Muscle layer of duodenum (tissue), 2 donors: ENCODE measurements at regions not wholly inside any gene's neighbourhood (a gene's known extent, or its start where the extent isn't known, plus 50 kb on each side); places are given as distances from the start of the nearest gene placed in this dataset.

Experiments
- H3K27ac ChIP-seq: one replicate; pipeline ENCODE4 v1.7.0; 2013; ENCODE audit warnings: mild to moderate bottlenecking, low read length
- H3K27me3 ChIP-seq: one replicate; pipeline ENCODE4 v1.7.0; 2013; ENCODE audit warnings: low read depth, mild to moderate bottlenecking, control low read depth, low read length
- H3K36me3 ChIP-seq, 2 donors: one replicate each; pipeline ENCODE4 v1.7.0; 2013; ENCODE audit warnings: low read length in 2 of 2, control low read depth in 1 of 2, mild to moderate bottlenecking in 1 of 2; ENCODE audit not compliant: insufficient read depth in 2 of 2, control insufficient read depth in 1 of 2
- H3K4me1 ChIP-seq, 2 donors: one replicate each; pipeline ENCODE4 v1.7.0; 2013; ENCODE audit warnings: low read length in 2 of 2, mild to moderate bottlenecking in 2 of 2, control low read depth in 1 of 2, moderate library complexity in 1 of 2; ENCODE audit not compliant: insufficient read depth in 2 of 2, control insufficient read depth in 1 of 2
- H3K4me3 ChIP-seq, 2 donors: one replicate each; pipeline ENCODE4 v1.7.0; 2013; ENCODE audit warnings: low read length in 2 of 2, low read depth in 1 of 2, mild to moderate bottlenecking in 1 of 2
- H3K9me3 ChIP-seq, 2 donors: one replicate each; pipeline ENCODE4 v1.7.0; 2013; ENCODE audit warnings: low read length in 2 of 2, control low read depth in 1 of 2, mild to moderate bottlenecking in 1 of 2; ENCODE audit not compliant: control insufficient read depth in 1 of 2
- donor health status: healthy.

DNA sequence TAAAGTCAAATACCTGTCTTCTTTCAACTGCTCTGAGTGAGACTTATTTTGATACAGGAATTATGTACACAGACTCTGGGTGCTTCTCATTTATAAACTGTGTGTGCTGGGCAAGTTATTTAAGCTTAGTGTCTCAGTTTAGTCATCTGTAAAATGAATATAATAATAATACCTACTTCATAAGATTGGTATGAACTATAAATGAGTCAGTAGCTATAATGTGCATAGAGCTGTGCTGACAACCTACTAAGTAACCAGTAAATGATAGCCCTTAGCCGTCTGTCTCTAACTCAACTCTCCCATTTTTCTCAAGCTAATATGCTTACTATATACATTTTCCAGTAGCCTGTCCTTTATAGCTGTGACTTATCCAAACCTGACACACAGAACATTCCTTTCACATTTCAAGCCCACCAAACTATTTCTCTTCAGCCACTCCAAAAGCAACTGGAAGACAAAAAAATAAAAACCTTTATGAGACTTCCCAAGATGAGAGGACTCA, 319.8 kb downstream of the ETAA1 start:
- H3K9me3 ChIP-seq, result no peaks in the 10 kb centered on the region

DNA sequence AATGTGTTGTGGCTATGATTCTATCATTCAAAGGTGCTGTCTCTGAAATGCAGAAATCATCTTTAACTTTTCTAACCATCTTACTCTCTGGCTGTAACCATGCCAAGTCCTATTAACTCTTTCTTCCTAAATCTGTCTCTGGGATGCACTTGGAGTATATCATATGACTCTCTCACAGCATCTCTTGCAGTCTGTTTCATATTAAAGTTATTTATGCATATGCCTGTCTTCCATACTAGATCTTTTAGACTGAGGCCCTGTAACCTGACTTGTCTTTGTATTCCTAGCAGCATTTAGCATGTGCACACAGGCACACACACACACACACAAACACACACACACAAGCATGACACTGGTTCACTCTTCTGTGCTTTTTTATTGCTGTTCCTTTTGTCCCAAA, 320.6 kb downstream of the ETAA1 start:
- H3K36me3 ChIP-seq, result no peaks in the 10 kb centered on the region
- no peaks in the 10 kb centered on the region for H3K4me1 ChIP-seq
- no peaks in the 10 kb centered on the region for H3K9me3 ChIP-seq
- no peaks in the 10 kb centered on the region for H3K27me3 ChIP-seq
- H3K27ac ChIP-seq, result no peak overlapping the region
- H3K4me3 ChIP-seq, result no peak overlapping the region

More for the DNA sequence above, 319.8 kb downstream of the ETAA1 start:
- Histone ChIP-seq H3K4me3 (no peak overlapping the region), H3K27ac (no peak overlapping the region), H3K36me3 (no peaks in the 10 kb centered on the region), H3K4me1 (no peaks in the 10 kb centered on the region), H3K27me3 (no peaks in the 10 kb centered on the region)

DNA sequence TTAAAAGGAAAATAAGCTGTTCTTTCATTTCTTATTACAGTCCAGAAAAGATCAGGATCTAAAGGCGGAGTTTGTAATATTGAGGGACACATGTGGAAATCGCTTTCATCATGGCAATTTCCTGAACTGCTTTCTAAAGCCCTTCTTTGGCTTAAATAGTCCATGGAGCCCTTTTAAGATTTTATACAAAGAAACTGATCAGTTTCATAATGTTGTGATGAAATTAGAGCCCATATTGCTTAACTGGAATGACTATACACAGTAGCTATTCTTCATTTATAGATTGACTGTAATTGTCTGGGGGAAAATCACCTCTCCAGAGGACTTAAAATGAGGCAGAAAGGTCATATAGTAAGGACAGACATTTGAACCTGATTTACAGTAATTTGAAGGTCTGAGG, 322.2 kb downstream of the ETAA1 start:
- Histone ChIP-seq H3K27me3 (no peaks in the 10 kb centered on the region), H3K27ac (no peak overlapping the region)

DNA sequence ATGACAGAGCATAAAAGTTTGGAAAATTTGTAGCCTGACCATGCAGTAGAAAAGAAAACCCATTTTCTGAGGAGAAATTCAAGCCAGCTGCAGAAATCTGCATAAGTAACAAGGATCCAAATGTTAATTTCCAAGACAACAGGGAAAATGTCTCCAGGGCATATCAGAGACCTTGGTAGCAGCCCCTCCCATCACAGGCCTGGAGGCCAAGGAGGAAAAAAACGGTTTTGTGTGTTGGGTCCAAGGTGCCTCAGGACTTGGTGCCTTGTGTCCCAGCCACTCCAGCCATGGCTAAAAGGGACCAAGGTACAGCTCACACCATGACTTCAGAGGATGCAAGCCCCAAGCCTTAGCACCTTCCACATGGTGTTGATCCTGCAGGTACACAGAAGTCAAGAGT, 324.4 kb downstream of the ETAA1 start:
- Histone ChIP-seq H3K4me3 (no peak overlapping the region), H3K9me3 (no peaks in the 10 kb centered on the region), H3K4me1 (no peaks in the 10 kb centered on the region), H3K27ac (no peak overlapping the region), H3K27me3 (no peaks in the 10 kb centered on the region), H3K36me3 (no peaks in the 10 kb centered on the region)

More for the DNA sequence above, 322.2 kb downstream of the ETAA1 start:
- Histone ChIP-seq H3K9me3 (no peaks in the 10 kb centered on the region), H3K4me3 (no peak overlapping the region), H3K4me1 (no peaks in the 10 kb centered on the region), H3K36me3 (no peaks in the 10 kb centered on the region)

DNA sequence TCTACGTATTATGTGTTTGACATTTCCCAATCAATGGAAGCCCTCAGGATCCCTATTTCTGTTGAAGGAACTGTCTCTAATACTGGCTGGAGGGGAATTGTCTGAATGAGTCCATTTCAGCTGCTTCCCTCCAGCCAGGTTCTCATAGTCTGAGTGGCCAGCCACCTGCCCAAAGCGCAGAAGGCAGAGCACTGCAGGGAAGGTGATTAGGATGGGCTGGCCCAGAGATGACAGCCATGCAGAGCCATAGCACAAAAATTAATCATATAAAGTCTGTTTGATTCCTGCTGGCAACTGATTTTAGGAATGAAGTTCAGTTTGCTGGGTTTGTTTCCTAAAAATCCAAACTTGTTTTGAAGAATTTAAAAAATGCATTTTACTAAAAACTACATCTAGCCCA, 327.1 kb downstream of the ETAA1 start:
- H3K27me3 ChIP-seq, result no peaks in the 10 kb centered on the region
- no peaks in the 10 kb centered on the region for H3K4me1 ChIP-seq
- no peak overlapping the region for H3K4me3 ChIP-seq
- H3K36me3 ChIP-seq, result no peaks in the 10 kb centered on the region
- H3K27ac ChIP-seq, result no peak overlapping the region
- no peaks in the 10 kb centered on the region for H3K9me3 ChIP-seq

DNA sequence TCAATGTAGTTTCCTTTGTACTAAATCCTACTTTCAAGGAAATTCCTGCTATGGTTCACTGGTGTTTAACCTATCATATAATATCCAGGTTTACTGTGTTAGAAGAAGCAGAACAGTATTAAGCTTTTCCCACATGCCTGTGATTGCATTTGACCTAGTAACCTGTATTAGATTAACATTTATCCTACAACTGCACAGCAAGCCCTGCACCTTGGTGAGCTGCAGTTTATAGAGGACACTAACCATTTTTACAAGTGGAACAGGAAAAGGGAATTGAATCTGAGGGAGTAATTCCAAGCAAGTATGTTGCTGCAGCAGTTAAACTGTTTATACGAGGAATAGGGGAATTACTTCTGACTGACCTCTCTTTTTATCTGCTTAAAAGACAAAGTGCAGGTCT, 328.6 kb downstream of the ETAA1 start:
- no peak overlapping the region for H3K4me3 ChIP-seq

DNA sequence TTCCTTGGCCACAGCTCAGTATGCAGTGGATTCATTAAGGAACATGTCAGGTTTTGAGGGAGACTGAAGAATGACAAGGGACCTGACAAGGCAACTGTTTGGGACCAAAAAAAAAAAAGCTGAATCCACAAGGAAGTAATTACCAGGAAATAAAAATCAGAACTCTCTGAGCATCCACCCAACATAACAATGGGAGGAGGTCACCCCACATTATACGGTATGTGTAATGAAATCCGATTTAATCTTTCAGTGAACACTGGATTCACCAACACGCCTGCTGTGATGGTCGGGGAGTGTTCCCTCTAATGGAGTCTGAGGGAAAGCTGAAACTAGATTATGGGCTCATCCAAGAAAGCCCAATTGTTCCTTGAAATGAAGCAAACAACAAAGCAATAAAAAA, 329.3 kb downstream of the ETAA1 start:
- Histone ChIP-seq H3K4me3 (no peak overlapping the region), H3K9me3 (no peaks in the 10 kb centered on the region), H3K27ac (no peak overlapping the region), H3K4me1 (no peaks in the 10 kb centered on the region), H3K36me3 (no peaks in the 10 kb centered on the region), H3K27me3 (no peaks in the 10 kb centered on the region)

More for the DNA sequence above, 328.6 kb downstream of the ETAA1 start:
- Histone ChIP-seq H3K9me3 (no peaks in the 10 kb centered on the region), H3K36me3 (no peaks in the 10 kb centered on the region), H3K4me1 (no peaks in the 10 kb centered on the region), H3K27me3 (no peaks in the 10 kb centered on the region), H3K27ac (no peak overlapping the region)

DNA sequence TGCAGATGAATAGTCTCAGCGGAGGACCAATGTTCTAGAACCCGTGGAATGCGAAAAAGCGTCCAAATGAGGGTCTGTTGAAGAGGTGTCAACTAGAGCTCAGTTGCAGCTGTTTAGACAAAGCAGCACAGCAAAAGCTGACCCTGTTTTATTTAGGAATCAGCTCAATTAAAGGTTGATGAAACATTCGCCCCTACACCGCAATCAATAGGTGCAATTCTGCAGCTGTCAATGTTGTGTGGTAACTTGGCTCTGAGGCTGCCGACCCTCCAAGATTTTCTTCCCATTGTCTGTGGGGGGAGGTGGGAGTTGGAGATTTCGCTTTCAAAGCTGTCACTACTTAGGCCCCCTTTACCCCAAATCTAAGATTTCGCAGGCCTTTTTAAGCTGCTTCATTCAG, 330.0 kb downstream of the ETAA1 start:
- no peaks in the 10 kb centered on the region for H3K27me3 ChIP-seq
- no peaks in the 10 kb centered on the region for H3K36me3 ChIP-seq
- no peaks in the 10 kb centered on the region for H3K4me1 ChIP-seq
- H3K9me3 ChIP-seq, result no peaks in the 10 kb centered on the region
- H3K27ac ChIP-seq, result no peak overlapping the region
- H3K4me3 ChIP-seq, result no peak overlapping the region

DNA sequence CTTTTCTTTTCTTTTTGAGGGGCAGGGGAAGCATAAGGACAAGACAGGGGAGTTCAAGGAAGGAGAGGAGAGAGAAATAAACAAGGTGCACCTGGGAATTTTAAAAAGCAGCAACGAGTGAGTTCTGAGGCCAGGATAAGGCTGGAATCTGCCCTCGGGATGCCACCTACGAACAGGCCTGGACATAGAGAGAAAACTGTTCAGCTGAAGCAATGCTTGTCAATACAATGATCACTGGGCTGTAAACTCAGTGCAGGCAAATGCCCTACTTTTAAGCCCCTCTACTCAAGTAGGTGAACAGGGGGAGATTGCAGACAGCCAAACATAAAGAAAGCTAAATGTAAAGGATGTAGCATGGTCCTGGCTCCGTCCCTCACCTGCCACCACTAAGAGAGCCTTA, 330.5 kb downstream of the ETAA1 start:
- Histone ChIP-seq H3K27ac (no peak overlapping the region), H3K4me1 (no peaks in the 10 kb centered on the region), H3K4me3 (no peak overlapping the region), H3K9me3 (no peaks in the 10 kb centered on the region), H3K36me3 (no peaks in the 10 kb centered on the region), H3K27me3 (no peaks in the 10 kb centered on the region)

DNA sequence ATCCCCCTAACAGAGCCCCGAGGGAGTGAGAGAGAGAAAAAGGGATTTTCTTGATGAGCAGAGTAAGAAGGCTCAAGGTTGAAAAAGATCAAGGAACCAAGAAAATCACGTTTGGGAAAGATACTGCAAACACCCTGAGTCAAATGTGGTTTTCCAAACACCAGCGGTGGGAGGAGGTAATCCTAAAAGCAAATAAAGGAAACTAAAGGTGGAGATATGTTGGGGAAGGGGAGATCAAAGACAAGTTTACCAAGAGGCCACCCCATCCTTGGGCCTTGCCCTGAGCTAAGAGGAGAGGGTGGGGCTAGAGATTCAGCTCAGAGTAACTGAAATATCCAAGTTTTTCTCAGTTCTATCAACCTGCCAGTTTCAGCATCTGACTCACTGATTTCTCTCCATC, 332.3 kb downstream of the ETAA1 start:
- no peaks in the 10 kb centered on the region for H3K27me3 ChIP-seq
- H3K9me3 ChIP-seq, result no peaks in the 10 kb centered on the region
- no peaks in the 10 kb centered on the region for H3K4me1 ChIP-seq
- no peaks in the 10 kb centered on the region for H3K36me3 ChIP-seq
- no peak overlapping the region for H3K4me3 ChIP-seq
- H3K27ac ChIP-seq, result no peak overlapping the region

DNA sequence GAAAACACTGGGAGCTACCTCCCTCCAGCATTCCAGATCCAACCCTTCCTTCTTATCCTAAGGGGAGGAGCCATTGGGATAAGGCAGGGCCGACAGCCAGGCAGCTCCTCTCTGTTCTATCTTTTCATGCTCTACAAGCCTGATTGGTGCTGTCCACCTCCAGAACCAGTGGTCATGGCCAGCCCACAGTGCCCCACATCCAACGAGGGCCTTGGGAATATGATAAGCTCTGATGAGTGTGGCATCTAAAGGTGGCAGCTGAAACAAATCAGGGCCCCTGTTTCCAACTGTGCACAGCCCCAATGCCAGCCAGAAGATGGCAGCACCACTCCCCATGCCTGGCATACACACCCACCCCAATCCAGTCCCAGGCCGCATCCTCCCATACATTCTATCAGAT, 329.3 kb downstream of the C1D start:
- H3K36me3 ChIP-seq, result no peaks in the 10 kb centered on the region
- H3K9me3 ChIP-seq, result no peaks in the 10 kb centered on the region
- no peaks in the 10 kb centered on the region for H3K27me3 ChIP-seq
- no peak overlapping the region for H3K27ac ChIP-seq
- H3K4me3 ChIP-seq, result no peak overlapping the region
- no peaks in the 10 kb centered on the region for H3K4me1 ChIP-seq

DNA sequence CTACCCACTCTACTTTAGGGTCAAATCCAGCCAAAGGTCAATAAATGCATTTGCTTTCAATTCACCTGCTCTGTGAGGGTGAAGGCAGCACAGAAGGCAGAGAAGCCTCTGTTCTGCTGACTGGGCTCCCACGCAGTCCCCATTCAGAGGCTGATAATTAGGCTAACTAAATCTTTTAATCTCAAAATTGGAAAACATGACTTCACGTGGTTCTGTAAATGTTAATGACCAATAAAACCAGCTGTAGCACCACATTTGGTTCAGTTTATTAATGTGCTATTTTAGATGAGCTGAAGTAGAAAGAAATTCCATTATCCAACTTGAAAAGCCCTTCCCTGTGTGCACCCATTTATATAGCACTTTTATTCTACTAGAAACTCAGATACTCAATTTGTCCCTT, 310.6 kb downstream of the C1D start:
- Histone ChIP-seq H3K4me1 (no peaks in the 10 kb centered on the region), H3K4me3 (no peak overlapping the region)

More for the DNA sequence above, 310.6 kb downstream of the C1D start:
- no peaks in the 10 kb centered on the region for H3K36me3 ChIP-seq
- no peaks in the 10 kb centered on the region for H3K9me3 ChIP-seq
- H3K27me3 ChIP-seq, result no peaks in the 10 kb centered on the region
- H3K27ac ChIP-seq, result no peak overlapping the region
